HG03432 (cell line): ENCODE measurements at regions not wholly inside any gene's neighbourhood (a gene's known extent, or its start where the extent isn't known, plus 50 kb on each side); places are given as distances from the start of the nearest gene placed in this dataset.
"Not testable (repeated sequence)": the region's sequence is repeated elsewhere in the genome, so short reads cannot be mapped to it uniquely, and the experiment has no call there.

Experiments
- ATAC-seq: cut with Tn5 transposase; IDR thresholded peaks from one replicate; pipeline ENCODE4 v1.9.1; 2021; ENCODE audit warnings: mild to moderate bottlenecking, moderate library complexity; ENCODE audit not compliant: unreplicated experiment

DNA sequence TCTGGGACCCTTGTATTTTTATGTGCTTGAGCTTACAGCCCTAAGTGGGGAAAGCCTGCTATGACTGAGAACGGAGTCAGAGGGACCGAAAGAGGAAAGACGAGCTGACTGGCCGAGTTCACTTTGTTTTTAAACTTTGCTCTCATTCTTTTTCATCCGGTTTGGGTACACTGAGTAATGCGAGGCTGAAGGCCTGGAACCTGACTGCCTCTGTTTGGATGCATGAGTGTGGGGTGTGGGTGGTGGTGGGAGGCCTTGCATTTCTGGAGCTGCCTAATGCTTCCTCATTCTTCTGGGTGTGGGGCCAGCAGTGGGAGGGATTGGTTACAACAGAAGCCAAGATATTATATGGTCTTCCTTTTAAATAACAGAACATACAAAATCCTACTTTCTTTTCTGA lies 155.5 kb downstream of the BUB3 start:
- ATAC-seq = no peak

- ATAC-seq = no peak
These were observed 162.6 kb downstream of the BUB3 start for GRCh38 chr10:123316776-123317175.

DNA sequence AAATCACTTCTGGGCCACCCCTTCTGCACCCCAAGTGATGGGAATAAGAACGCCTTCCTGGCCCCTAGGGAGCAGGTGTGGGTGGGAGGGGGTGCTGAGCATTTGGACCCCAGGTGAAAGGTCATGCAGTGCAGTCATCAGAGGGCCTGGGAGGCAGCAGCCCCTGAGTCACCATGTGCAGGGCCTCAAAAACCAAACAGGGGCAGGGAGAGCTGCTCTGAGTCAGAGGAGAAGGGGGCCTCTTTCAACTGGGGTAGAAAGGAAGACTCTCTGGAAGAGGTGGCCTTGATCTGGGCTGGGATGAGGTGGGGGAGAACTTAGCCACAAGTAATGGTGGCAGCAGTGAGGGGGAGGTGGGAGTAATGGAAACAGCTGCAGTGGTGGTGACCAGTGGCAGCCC lies 164.3 kb downstream of the BUB3 start:
- ATAC-seq = no peak

DNA sequence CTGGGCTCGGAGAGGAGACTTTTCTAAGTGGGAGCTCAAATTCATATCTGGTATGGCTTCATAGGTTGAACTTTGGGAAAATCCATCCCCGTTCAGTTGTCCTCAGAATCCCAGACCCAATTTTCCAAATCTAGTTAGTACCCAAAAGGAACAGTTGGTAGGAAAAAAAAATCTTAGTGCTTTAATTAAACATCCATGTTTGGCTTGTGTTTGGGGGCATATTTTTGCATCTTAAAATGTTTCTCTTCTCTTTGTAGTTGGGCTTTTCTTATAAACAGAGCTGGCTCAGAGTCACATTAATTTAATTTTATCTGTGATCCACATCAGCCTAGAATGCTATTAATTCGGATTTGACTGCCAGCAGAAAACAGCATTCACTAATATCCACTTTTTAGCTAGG lies 165.9 kb downstream of the BUB3 start:
- no peak for ATAC-seq

- ATAC-seq = peak; percentile 26
These were observed 169.7 kb downstream of the BUB3 start for GRCh38 chr10:123323884-123324283.

- no peak for ATAC-seq
These were observed 171.5 kb downstream of the BUB3 start for GRCh38 chr10:123325663-123326190.

DNA sequence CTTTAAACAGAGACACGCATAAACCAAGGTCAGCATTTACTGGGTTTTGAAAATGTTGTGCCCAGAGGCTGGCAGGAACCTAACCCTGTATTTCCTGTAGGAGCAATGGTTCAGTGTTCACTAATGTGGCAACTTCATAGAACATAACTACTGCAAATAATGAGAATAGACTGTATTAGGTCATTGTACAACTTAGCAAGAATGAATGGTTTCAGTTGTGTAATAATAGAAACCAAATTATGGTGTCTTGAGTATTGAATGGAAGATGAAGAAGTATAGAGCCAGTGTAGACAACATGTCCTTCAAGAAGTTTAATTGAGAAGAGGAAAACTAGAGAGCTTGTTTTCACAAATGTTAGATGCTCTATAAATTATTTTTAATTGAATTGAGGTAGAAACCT lies 172.5 kb downstream of the BUB3 start:
- no peak for ATAC-seq

- peak; percentile 90 for ATAC-seq
These were observed 173.2 kb downstream of the BUB3 start for GRCh38 chr10:123327450-123327849.

DNA sequence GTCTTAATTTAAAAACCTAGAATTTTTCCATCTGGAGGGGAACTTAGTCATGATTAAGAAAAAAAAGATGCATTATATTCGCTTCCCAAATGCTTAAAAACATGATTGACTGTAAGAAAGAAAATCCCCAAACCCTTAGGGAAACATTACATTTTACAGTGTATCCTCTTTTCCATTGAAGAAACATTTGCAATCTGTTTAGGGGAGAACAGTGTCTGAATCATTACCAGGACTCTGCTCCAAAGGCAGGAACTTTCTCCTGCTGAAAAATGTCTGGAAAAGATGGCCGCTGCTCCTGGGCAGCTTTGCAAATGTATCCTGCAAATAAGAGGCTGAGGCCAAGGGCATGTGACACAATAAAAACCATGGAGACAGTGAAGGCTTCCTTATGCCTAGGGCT lies 173.7 kb downstream of the BUB3 start:
- ATAC-seq = no peak

DNA sequence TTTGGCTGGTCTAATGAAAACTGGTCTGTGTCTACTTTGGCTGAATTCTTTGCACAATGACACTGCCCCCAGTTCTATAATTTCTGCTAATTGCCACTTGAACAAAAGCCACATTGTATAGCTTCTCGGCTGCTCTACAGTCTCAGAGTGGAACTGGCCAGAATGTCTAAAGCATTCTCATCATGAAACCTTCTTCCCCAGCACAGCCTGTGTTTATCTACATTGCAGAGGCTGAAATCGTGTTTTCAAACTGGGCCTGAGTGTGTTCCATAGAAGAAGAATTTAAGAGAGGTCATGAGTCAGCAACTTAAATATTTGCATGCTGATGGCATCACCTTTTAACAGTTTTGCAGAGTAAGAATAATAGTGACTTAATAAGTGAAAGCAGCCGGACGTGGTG lies 177.2 kb downstream of the BUB3 start:
- ATAC-seq = no peak

GRCh38 chr10:123346581-123346980 lies 192.4 kb downstream of the BUB3 start:
- ATAC-seq = no peak

DNA sequence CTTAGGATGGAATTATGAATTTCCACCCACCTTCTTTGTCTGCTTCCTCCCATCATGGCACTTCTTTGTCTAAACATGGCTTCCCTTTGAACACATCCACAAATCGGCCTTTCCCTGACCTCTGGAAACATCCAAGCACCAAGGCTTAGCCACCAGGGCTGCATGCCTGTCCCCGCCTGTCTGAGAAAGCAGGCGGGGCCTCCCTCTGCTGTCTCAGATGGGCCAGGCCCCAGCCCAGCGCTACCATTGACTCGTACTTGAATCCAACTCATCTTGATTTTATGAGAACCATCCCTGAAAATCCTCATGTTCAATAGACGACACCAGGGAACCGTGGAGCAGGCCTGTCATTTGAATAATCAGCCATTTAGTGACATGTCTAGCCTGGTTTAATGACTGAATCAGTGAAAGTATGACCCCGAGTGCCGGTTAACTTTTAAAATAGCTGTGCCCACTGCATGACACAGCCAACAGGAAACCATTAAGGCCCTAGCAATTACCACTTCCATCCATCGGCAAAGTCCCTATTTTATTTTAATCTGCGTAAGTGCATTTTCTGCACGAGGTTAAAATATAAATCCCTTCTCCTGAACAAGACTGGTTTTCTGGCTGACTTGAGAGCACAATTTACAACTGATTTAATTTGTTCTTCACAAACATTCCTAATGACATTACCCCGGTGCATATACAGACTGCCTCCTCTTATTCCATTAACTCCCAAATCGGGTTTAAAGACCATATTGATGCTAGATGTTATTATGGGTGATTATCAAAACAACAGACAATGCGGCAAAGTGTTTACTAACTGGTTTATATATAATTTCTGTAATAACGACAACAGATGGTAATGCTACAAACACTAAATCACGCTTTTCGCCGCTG lies 194.7 kb downstream of the BUB3 start:
- no peak for ATAC-seq

GRCh38 chr10:123351715-123352114 lies 197.5 kb downstream of the BUB3 start:
- ATAC-seq = no peak

- ATAC-seq = no peak
These were observed 200.3 kb downstream of the BUB3 start for GRCh38 chr10:123354521-123354920.

- no peak for ATAC-seq
These were observed 201.7 kb downstream of the BUB3 start for GRCh38 chr10:123355748-123356481.

GRCh38 chr10:123356799-123357198 lies 202.6 kb downstream of the BUB3 start:
- ATAC-seq = no peak

GRCh38 chr10:123357421-123357930 lies 203.3 kb downstream of the BUB3 start:
- no peak for ATAC-seq

DNA sequence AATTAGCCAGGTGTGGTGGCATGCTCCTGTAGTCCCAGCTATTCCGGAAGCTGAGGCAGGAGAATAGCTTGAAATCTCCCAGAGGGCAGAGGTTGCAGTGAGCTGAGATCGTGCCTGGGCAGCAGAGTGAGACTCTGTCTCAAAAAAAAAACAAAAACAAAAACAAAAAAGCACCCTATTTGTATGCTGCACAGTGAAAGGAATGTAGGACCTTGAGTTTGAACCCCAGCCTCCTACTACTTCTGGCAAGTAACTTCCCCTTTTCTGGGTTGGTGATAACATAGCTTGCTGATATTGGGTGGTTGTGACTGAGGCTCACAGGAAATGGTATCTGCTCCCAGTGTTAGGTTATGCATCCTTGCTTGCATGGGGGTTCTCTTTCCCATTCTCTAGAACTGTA lies 205.3 kb downstream of the BUB3 start:
- no peak for ATAC-seq

- no peak for ATAC-seq
These were observed 207.6 kb downstream of the BUB3 start for GRCh38 chr10:123361832-123362231.

GRCh38 chr10:123367195-123367594 lies 213.0 kb downstream of the BUB3 start:
- ATAC-seq = no peak

DNA sequence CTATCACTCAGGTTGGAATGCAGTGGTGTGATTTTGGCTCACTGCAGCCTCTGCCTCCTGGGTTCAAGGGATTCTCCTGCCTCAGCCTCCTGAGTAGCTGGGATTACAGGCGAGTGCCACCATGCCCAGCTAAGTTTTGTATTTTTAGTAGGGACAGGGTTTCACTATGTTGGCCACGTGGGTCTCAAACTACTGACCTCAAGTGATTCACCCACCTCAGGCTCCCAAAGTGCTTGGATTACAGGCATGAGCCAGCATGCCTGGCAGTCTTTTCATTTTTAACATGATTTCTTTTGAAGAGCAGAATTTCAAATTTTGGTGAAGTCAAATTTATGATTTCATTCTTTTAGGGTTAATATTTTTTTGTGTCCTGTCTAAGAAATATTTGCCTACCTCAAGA lies 217.4 kb downstream of the BUB3 start:
- not testable (repeated sequence) for ATAC-seq

- no peak for ATAC-seq
These were observed 219.4 kb downstream of the BUB3 start for GRCh38 chr10:123373591-123373990.
